ENCODE measurements at regions not wholly inside any gene's neighbourhood (a gene's known extent, or its start where the extent isn't known, plus 50 kb on each side); places are given as distances from the start of the nearest gene placed in this dataset.

DNA sequence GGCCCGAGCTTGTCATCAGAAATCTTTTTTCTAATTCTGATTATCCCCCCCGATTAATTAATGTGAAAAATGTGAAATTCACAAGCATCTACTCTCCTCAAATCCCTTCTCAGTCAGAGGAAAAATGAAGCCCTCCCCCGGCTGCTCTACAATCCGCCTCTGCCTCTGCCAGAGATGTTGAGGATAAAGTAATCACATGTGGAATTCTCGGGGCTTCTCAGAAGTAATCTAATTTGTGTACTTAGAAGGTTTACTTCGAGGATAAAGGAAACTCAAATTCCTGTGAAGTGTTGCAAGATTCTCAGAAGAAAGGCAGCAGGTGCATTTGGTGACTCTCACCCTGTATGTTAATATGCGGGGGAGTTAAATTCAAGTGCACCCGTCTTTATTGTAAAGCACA is 726.1 kb upstream of the ADAMTS16 start:
- Histone ChIP-seq H3K27ac (replicated peaks in 1 of 4) (no peak overlapping the region), H3K27me3 (no peaks in the 10 kb centered on the region), H3K4me3 (no peak overlapping the region), H3K4me1 (no peaks in the 10 kb centered on the region), H3K9me3 (no peaks in the 10 kb centered on the region), H3K36me3 (no peaks in the 10 kb centered on the region)
- 50% methylated on average over 8 of the region's 8 CpGs for WGBS
- no peak for TF ChIP-seq POLR2AphosphoS5 (IDR thresholded peaks at IDR 0.05)
- no peak for TF ChIP-seq POLR2A (IDR thresholded peaks at IDR 0.05; ENCODE audit: low read depth)
- intact Hi-C loops (cut with DNase I) = no loop called here
- no peak for DNase-seq (ENCODE audit: extremely low spot score)

DNA sequence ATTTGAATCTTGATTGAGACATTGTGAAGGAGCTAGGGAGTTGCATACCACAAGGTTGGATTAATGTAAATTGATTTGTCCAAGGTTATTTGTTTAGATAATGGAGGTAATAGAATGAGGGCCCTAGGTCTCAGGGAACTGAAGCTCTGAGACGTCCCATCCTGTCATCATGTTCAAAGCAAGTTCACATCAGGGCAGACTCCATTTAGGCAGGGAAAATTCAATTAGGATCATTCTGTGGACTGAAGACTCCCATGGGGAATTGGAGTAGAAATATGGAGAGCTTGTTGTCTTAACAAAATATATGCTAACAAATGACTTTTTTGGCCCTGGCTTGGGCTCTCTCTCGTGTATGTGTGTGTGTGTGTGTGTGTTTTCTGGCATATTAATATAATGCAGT is 722.0 kb upstream of the ADAMTS16 start:
- Histone ChIP-seq H3K9me3 (no peaks in the 10 kb centered on the region), H3K27me3 (no peaks in the 10 kb centered on the region), H3K4me1 (no peaks in the 10 kb centered on the region), H3K4me3 (no peak overlapping the region), H3K27ac (replicated peaks in 1 of 4) (no peak overlapping the region), H3K36me3 (no peaks in the 10 kb centered on the region)
- no peak for DNase-seq (ENCODE audit: extremely low spot score)
- intact Hi-C loops (cut with DNase I) = no loop called here
- 23% methylated on average over 2 of the region's 2 CpGs for WGBS
- no peak for TF ChIP-seq POLR2AphosphoS5 (IDR thresholded peaks at IDR 0.05)
- TF ChIP-seq, protein P1, sequence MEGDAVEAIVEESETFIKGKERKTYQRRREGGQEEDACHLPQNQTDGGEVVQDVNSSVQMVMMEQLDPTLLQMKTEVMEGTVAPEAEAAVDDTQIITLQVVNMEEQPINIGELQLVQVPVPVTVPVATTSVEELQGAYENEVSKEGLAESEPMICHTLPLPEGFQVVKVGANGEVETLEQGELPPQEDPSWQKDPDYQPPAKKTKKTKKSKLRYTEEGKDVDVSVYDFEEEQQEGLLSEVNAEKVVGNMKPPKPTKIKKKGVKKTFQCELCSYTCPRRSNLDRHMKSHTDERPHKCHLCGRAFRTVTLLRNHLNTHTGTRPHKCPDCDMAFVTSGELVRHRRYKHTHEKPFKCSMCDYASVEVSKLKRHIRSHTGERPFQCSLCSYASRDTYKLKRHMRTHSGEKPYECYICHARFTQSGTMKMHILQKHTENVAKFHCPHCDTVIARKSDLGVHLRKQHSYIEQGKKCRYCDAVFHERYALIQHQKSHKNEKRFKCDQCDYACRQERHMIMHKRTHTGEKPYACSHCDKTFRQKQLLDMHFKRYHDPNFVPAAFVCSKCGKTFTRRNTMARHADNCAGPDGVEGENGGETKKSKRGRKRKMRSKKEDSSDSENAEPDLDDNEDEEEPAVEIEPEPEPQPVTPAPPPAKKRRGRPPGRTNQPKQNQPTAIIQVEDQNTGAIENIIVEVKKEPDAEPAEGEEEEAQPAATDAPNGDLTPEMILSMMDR (IDR thresholded peaks at IDR 0.05) = no peak

DNA sequence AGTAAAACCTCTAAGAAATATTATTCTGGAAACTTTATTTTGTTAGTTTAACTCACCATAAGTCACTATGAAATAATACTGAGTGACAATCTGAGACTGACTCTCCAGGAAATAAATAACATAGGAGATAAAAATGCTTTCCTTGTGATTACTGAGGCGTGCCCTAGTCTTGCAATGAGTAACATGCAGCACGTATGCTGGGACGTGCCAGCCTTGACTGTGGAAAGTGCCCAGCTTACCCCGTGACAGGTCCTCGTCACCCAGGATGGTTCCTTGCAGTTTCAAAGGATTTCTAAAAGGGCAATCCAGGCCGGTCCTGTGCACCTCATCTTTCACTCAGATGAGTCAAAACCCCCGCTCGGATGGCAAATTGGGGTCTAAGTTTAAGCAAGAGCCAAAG is 720.8 kb upstream of the ADAMTS16 start:
- Histone ChIP-seq H3K4me1 (no peaks in the 10 kb centered on the region), H3K4me3 (no peak overlapping the region), H3K36me3 (no peaks in the 10 kb centered on the region), H3K27ac (replicated peaks in 1 of 4) (no peak overlapping the region), H3K9me3 (no peaks in the 10 kb centered on the region), H3K27me3 (no peaks in the 10 kb centered on the region)
- intact Hi-C loops (cut with DNase I) = no loop called here
- 72% methylated on average over 8 of the region's 8 CpGs for WGBS
- no peak for DNase-seq (ENCODE audit: extremely low spot score)
- no peak for TF ChIP-seq EP300 (IDR thresholded peaks at IDR 0.05)
- TF ChIP-seq POLR2AphosphoS5 (IDR thresholded peaks at IDR 0.05) = no peak
- TF ChIP-seq POLR2A (IDR thresholded peaks at IDR 0.05; ENCODE audit: low read depth) = no peak

DNA sequence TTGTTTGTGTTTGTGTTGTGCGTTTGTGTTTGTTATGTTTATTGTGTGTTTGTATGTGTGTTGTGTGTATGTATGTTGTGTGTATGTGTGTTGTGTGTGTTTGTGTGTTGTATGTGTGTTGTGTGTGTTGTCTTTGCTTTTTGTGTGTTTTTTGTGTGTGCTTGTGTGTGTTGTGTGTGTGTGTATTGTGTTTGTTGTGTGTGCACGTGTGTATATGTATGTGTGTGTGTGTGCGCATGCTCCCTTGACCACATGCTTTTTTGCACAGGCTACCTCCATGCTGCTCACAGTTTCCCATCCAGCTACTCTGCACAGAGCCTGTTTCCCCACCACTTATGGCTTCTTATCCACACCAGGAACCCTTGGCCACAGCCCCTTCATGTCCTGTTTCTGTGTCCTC is 720.0 kb upstream of the ADAMTS16 start:
- intact Hi-C loops (cut with DNase I) = no loop called here
- TF ChIP-seq POLR2AphosphoS5 (IDR thresholded peaks at IDR 0.05) = no peak
- no peak for TF ChIP-seq EP300 (IDR thresholded peaks at IDR 0.05)
- TF ChIP-seq, protein P1 (IDR thresholded peaks at IDR 0.05) = no peak
- TF ChIP-seq POLR2A (IDR thresholded peaks at IDR 0.05; ENCODE audit: low read depth) = no peak
- Histone ChIP-seq H3K27me3 (no peaks in the 10 kb centered on the region), H3K36me3 (no peaks in the 10 kb centered on the region), H3K4me1 (no peaks in the 10 kb centered on the region), H3K27ac (replicated peaks in 1 of 4) (no peak overlapping the region), H3K4me3 (no peak overlapping the region), H3K9me3 (no peaks in the 10 kb centered on the region)
- 81% methylated on average over 3 of the region's 3 CpGs for WGBS
- DNase-seq (ENCODE audit: extremely low spot score) = no peak

DNA sequence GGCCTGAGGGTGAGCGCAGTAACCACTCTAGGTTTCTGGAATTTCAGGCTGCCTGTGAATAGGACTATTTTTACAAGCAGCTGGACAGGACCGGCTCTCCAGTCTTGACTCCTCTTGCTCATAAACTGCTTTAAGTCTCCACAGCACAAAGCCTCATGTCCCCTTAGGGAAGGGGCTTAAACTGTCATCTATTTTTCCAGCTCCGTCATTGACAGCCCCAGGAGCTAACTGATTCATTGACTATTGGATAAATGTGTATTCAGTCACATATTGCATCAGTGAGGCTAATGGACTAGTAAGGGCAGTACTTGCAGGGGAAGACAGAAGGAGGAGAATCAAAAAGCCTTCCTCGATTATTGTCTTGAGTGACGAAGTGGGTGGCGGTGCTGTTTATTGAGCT is 719.4 kb upstream of the ADAMTS16 start:
- Histone ChIP-seq H3K9me3 (no peaks in the 10 kb centered on the region), H3K27me3 (no peaks in the 10 kb centered on the region), H3K4me1 (no peaks in the 10 kb centered on the region), H3K36me3 (no peaks in the 10 kb centered on the region), H3K4me3 (no peak overlapping the region), H3K27ac (replicated peaks in 1 of 4) (no peak overlapping the region)
- TF ChIP-seq EP300 (IDR thresholded peaks at IDR 0.05) = no peak
- TF ChIP-seq, protein P1 (IDR thresholded peaks at IDR 0.05) = no peak
- no peak for TF ChIP-seq POLR2AphosphoS5 (IDR thresholded peaks at IDR 0.05)
- no peak for TF ChIP-seq POLR2A (IDR thresholded peaks at IDR 0.05; ENCODE audit: low read depth)
- WGBS = 86% methylated on average over 5 of the region's 6 CpGs
- intact Hi-C loops (cut with DNase I) = no loop called here
- no peak for DNase-seq (ENCODE audit: extremely low spot score)

DNA sequence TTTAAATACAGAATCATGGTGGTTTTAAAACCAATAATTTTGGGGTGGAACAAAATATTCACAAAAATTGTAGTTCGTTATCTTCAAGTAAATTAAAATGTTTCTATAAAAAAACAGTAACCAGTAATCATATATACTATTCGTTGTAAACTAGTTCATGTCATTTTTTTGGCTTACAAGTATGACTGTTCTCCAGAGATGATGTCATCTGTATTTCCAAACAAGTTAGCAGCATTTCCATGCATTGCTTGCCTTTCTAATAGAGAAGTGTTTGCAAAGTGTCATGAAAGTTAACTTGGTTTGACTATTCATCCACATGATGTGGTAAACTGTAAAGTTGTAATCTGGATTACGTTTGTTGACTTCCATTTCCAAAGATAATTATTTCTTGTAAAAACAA is 717.9 kb upstream of the ADAMTS16 start:
- no peak for DNase-seq (ENCODE audit: extremely low spot score)
- Histone ChIP-seq H3K36me3 (no peaks in the 10 kb centered on the region), H3K27ac (replicated peaks in 1 of 4) (no peak overlapping the region), H3K9me3 (no peaks in the 10 kb centered on the region), H3K4me3 (no peak overlapping the region), H3K27me3 (no peaks in the 10 kb centered on the region), H3K4me1 (no peaks in the 10 kb centered on the region)
- intact Hi-C loops (cut with DNase I) = no loop called here
- TF ChIP-seq, protein P1 (IDR thresholded peaks at IDR 0.05) = no peak
- WGBS = 57% methylated on average over 3 of the region's 3 CpGs
